ENCODE measurements at regions not wholly inside any gene's neighbourhood (a gene's known extent, or its start where the extent isn't known, plus 50 kb on each side); places are given as distances from the start of the nearest gene placed in this dataset.
"Not testable (repeated sequence)": the region's sequence is repeated elsewhere in the genome, so short reads cannot be mapped to it uniquely, and the experiment has no call there.

- no peak for DNase-seq
Measured at GRCh38 chr10:2887391-2888070, 179.8 kb upstream of the PFKP start.

GRCh38 chr10:2886662-2887061 is 180.7 kb upstream of the PFKP start:
- DNase-seq, result no peak

- no peak for DNase-seq
Measured at GRCh38 chr10:2885288-2886278, 181.8 kb upstream of the PFKP start.

DNA sequence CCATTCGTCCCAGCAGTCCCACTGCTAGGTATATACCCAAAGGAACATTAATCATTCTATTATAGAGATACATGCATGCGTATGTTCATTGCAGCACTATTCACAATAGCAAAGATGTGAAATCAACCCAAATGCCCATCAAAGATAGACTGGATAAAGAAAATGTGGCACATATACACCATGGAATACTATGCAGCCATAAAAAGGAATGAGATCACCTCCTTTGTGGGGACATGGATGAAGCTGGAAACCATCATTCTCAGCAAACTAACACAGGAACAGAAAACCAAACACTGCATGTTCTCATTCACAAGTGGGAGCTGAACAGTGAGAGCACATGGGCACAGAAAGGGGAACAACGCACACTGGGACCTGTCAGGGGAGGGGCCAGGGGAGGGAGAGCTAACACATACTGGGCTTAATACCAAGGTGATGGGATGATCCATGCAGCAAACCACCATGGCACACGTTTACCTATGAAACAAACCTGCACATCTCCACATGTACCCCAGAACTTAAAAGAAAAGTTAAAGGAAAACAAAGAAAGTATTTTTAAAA is 183.3 kb upstream of the PFKP start:
- not testable (repeated sequence) for DNase-seq

DNA sequence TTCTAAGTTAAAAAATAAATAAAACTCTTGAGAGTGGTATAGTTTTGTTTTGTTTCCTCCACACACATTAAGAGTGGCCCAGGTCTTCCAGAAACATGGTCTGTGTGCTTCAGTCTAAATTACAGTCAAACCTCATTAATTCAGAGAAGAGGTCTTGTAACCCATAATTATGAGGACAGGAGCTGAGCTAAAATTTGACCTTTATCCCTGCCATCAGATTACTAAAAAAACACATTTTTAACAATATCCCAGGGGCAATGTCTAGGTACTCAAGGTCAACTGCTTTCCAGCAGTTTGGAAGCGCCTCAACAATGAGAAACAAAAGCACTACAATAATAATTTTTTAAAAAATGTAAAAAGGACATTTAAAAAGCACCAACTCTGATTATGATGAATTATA is 184.1 kb upstream of the PFKP start:
- no peak for DNase-seq

- DNase-seq, result no peak
Measured at GRCh38 chr10:2882628-2883027, 184.7 kb upstream of the PFKP start.

GRCh38 chr10:2881720-2882620 is 185.4 kb upstream of the PFKP start:
- DNase-seq, result no peak

DNA sequence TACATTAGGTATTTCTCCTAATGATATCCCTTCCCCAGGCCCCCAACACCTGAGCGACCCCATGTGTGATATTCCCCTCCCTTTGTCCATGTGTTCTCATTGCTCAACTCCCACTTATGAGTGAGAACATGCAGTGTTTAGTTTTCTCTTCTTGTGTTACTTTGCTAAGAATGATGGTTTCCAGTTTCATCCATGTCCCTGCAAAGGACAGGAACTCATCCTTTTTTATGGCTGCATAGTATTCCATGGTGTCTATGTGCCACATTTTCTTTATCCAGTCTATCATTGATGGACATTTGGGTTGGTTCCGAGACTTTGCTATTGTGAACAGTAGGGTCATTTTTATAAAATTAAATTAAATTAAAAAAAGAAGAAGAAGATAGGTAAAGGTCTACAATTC is 187.3 kb upstream of the PFKP start:
- DNase-seq, result not testable (repeated sequence)

GRCh38 chr10:2878818-2879217 is 188.5 kb upstream of the PFKP start:
- no peak for DNase-seq

- no peak for DNase-seq
Measured at GRCh38 chr10:2876032-2876431, 191.3 kb upstream of the PFKP start.

- no peak for DNase-seq
Measured at GRCh38 chr10:2874963-2875362, 192.4 kb upstream of the PFKP start.

- DNase-seq, result no peak
Measured at GRCh38 chr10:2873769-2874168, 193.6 kb upstream of the PFKP start.

DNA sequence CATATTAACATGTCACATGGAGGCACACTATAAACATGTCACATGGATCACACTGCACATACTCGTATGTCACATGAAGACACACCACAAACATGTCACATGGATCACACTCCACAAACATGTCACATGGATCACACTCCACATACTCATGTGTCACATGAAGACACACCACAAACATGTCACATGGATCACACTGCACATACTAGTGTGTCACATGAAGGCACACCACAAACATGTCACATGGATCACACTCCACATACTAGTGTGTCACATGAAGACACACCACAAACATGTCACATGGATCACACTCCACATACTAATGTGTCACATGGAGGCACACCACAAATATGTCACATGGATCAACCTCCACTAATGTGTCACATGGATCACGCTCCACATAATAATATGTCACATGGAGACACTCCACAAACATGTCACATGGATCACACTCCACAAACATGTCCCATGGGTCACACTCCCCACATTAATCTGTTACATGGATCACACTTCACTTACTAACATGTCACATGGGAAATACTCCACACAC is 195.6 kb upstream of the PFKP start:
- no peak for DNase-seq

DNA sequence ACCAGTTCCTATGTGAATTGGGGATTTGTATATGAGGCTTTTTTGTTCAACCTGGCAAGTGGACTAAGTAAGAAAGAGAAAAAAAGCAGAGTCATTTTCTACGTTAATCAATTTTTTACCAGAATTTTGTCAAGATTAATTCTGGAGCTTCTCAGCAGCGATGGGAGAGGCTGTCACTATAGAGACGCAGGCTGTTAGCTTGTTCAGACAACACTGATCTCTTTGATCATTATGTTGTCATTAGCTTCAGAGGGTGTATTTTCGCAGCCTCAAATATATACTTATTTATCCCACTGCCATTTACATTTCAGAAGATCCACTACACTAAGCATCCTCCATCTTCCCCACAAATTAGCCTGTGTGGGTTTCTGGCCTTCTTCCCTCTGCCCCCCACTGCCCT is 196.7 kb upstream of the PFKP start:
- DNase-seq, result no peak

GRCh38 chr10:2867788-2868299 is 199.5 kb upstream of the PFKP start:
- no peak for DNase-seq

GRCh38 chr10:2866569-2866968 is 200.8 kb upstream of the PFKP start:
- DNase-seq, result no peak

DNA sequence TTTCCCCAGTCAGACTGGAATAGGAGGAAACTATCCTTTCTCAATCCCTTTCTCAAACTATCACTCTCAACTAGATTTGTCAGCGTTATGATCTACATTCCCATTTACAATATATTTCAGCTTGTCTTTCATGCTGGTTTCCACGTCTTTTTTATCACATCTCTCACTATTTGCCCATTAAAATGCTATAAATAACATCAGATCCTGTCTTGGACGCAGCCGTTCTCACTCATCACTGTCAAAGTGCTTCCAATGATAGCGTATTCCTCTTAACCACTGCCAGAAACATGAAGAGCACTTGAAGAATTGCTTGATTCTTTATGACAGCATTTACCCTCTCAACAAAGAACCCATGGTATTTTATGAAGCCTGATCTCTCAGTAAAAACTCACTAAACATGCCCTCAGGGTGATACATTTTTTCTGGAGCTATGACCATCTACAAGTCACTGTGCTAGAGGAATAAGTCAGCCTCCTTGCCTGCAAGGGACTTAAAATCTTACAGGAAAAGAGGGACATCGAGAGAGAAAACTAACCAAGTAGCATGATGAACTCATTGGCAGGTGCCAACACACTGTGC is 205.6 kb upstream of the PFKP start:
- no peak for DNase-seq

DNA sequence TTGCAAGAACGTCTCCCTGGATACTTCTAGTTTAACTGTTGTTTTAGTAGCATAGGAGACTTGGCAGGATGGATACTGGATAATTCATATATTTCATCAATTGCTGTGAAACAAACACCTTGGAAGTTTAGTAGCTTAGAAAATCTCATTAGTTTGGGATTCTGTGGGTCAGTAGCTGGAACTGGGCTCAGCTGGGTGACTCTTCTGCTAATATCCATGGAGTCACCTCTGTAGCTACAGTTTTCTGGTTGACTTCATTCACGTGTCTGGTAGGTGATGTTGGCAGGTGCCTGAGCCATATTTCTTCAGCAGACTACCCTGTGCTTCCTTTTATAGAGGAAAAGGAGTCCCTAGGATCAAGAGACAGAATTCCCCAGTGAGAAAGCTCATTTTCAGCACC is 208.9 kb upstream of the PFKP start:
- no peak for DNase-seq

DNA sequence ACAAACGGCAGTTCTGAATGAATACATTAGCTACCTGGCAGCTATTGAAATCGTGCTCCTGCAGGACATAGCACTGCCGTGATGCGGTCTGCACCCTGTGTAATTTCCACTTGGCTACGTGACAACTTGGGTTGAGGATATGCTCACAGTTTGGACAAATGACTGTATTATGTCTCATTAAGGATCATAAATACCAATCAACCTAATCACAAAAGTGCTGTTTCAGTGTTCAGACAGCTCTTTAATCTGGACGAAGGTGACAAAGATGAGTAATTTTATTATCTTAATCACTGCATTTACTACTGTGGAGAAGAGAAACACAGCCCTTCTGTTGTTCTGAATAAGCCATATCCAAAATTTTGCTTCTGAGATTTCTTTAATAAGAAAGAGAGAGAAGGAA is 210.8 kb upstream of the PFKP start:
- no peak for DNase-seq

- no peak for DNase-seq
Measured at GRCh38 chr10:2852574-2853323, 214.6 kb upstream of the PFKP start.

DNA sequence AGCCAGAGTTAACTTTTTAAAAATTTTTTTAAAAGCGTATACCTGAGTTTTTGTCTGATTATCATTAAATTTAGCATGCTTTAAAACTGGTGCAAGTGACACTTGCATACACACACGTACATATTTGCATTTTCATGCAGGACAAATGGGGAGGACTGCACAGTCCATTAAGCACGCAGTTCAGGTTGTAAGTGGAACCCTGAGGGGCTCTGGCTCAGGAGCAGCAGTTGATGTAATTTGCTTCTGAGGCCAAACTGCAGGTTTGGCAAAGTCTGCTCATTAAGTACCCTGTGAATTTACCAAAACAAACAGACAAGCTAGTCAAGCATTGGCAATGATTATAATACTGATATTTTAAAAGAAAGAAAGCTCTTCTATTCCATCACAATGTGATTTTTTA is 215.8 kb upstream of the PFKP start:
- DNase-seq, result no peak
